HTR-8/SVneo (cell line): ENCODE measurements at regions not wholly inside any gene's neighbourhood (a gene's known extent, or its start where the extent isn't known, plus 50 kb on each side); places are given as distances from the start of the nearest gene placed in this dataset.

Experiments used
- DNase-seq: peaks from one replicate; pipeline ENCODE4 v3.0.0; 2011; ENCODE audit warnings: low spot score, mixed read lengths; ENCODE audit not compliant: insufficient read length
- FAIRE-seq: peaks from 2 replicates; lab custom pipeline; 2011; peaks lifted over from hg19 to GRCh38; lab: Jason Lieb, UNC

GRCh38 chr7:41203542-41203941 lies 499.3 kb downstream of the INHBA start:
- DNase-seq, result no peak
- FAIRE-seq, result no peak

GRCh38 chr7:41201021-41201420 lies 501.9 kb downstream of the INHBA start:
- DNase-seq, result no peak
- no peak for FAIRE-seq

GRCh38 chr7:41199136-41199535 lies 503.8 kb downstream of the INHBA start:
- DNase-seq (no peak), FAIRE-seq (no peak)

GRCh38 chr7:41198502-41198901 lies 504.4 kb downstream of the INHBA start:
- DNase-seq, result no peak

GRCh38 chr7:41197769-41198168 lies 505.1 kb downstream of the INHBA start:
- no peak for FAIRE-seq
- DNase-seq, result no peak

More at GRCh38 chr7:41198502-41198901, 504.4 kb downstream of the INHBA start:
- FAIRE-seq, result no peak

- FAIRE-seq (no peak), DNase-seq (no peak)
Measured at GRCh38 chr7:41193738-41194282, 509.1 kb downstream of the INHBA start.

- FAIRE-seq (no peak), DNase-seq (no peak)
Measured at GRCh38 chr7:41190581-41190980, 512.3 kb downstream of the INHBA start.

GRCh38 chr7:41189866-41190265 lies 513.0 kb downstream of the INHBA start:
- FAIRE-seq (peak; percentile 89), DNase-seq (peak; percentile 60)

- DNase-seq (peak; percentile 64), FAIRE-seq (no peak)
Measured at GRCh38 chr7:41188163-41189130, 514.4 kb downstream of the INHBA start.

- FAIRE-seq, result no peak
- DNase-seq, result no peak
Measured at GRCh38 chr7:41187322-41187721, 515.6 kb downstream of the INHBA start.

- FAIRE-seq, result no peak
- no peak for DNase-seq
Measured at GRCh38 chr7:41185851-41186250, 517.0 kb downstream of the INHBA start.

- DNase-seq, result no peak
- no peak for FAIRE-seq
Measured at GRCh38 chr7:41183741-41184140, 519.1 kb downstream of the INHBA start.

GRCh38 chr7:41182782-41183181 lies 520.1 kb downstream of the INHBA start:
- no peak for FAIRE-seq
- DNase-seq, result no peak

GRCh38 chr7:41175435-41175834 lies 527.5 kb downstream of the INHBA start:
- DNase-seq (no peak), FAIRE-seq (no peak)

- no peak for FAIRE-seq
- no peak for DNase-seq
Measured at GRCh38 chr7:41174521-41174920, 528.4 kb downstream of the INHBA start.

- DNase-seq, result no peak
- FAIRE-seq, result no peak
Measured at GRCh38 chr7:41170466-41170865, 532.4 kb downstream of the INHBA start.

GRCh38 chr7:41169317-41169716 lies 533.6 kb downstream of the INHBA start:
- no peak for DNase-seq
- no peak for FAIRE-seq

- DNase-seq, result no peak
- no peak for FAIRE-seq
Measured at GRCh38 chr7:41167836-41168235, 535.1 kb downstream of the INHBA start.

- no peak for FAIRE-seq
- no peak for DNase-seq
Measured at GRCh38 chr7:41164440-41164839, 538.5 kb downstream of the INHBA start.

GRCh38 chr7:41163991-41164390 lies 538.9 kb downstream of the INHBA start:
- FAIRE-seq, result no peak
- DNase-seq, result no peak

- FAIRE-seq (no peak), DNase-seq (no peak)
Measured at GRCh38 chr7:41162612-41163011, 540.3 kb downstream of the INHBA start.
